ENCODE measurements at regions not wholly inside any gene's neighbourhood (a gene's known extent, or its start where the extent isn't known, plus 50 kb on each side); places are given as distances from the start of the nearest gene placed in this dataset.

GRCh38 chr10:91123261-91123660 is 97.2 kb upstream of the PCGF5 start:
- Mint-ChIP-seq H3K27ac (ENCODE audit: unreplicated experiment) (no peak overlapping the region), H3K4me1 (ENCODE audit: unreplicated experiment) (no peaks in the 10 kb centered on the region), H3K27me3 (ENCODE audit: unreplicated experiment) (peaks cover 19% of the 10 kb centered on the region), H3K4me3 (ENCODE audit: unreplicated experiment) (no peak overlapping the region), H3K9me3 (ENCODE audit: unreplicated experiment) (no peaks in the 10 kb centered on the region), H3K36me3 (ENCODE audit: unreplicated experiment) (no peaks in the 10 kb centered on the region)
- TF ChIP-seq CTCF (IDR thresholded peaks at IDR 0.05) = no peak
- DNase-seq (ENCODE audit: extremely low spot score, unreplicated experiment) = no peak

DNA sequence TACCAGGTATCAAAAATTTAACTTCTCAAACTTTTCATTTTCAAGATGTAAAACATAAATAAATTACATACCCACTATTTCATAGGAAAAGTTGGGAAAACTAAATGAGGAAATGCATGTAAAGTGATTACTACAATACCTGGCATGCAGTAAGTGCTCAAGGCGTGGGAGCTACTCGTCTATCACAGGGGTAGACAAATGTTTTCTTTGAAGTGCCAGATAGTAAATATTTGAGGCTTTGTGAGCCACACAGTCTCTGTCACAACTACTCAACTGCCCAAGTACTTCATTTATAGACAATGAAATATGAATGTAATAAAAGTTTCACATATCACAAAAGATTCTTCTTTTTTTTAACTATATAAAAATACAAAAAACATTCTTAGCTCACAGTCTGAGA is 96.4 kb upstream of the PCGF5 start:
- no peaks in the 10 kb centered on the region for H3K4me1 Mint-ChIP-seq (ENCODE audit: unreplicated experiment)
- no peak overlapping the region for H3K4me3 Mint-ChIP-seq (ENCODE audit: unreplicated experiment)
- no peak for DNase-seq (ENCODE audit: extremely low spot score, unreplicated experiment)
- no peak overlapping the region for H3K27ac Mint-ChIP-seq (ENCODE audit: unreplicated experiment)
- no peaks in the 10 kb centered on the region for H3K36me3 Mint-ChIP-seq (ENCODE audit: unreplicated experiment)
- no peaks in the 10 kb centered on the region for H3K9me3 Mint-ChIP-seq (ENCODE audit: unreplicated experiment)
- peaks cover 16% of the 10 kb centered on the region for H3K27me3 Mint-ChIP-seq (ENCODE audit: unreplicated experiment)
- no peak for TF ChIP-seq CTCF (IDR thresholded peaks at IDR 0.05)

DNA sequence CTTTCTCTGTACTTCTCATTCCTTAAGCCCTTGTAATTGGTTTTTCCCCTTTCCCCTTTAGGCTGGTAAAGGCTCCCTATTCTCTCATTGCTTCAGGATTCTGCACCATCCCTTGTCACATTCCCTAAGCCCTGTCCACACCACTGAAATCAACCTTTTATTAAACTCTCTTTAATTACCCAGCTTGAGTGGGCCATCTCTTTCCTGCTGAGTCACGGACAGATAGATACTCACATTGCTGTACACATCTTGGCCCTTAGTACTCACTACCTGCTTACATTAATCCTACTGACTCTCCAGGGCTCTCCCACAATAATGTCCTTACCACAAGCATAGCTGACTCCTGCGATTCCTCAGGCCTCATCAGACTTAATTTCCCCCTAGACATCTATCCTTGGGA is 94.0 kb upstream of the PCGF5 start:
- DNase-seq (ENCODE audit: extremely low spot score, unreplicated experiment) = no peak
- Mint-ChIP-seq H3K9me3 (ENCODE audit: unreplicated experiment) (no peaks in the 10 kb centered on the region), H3K36me3 (ENCODE audit: unreplicated experiment) (no peaks in the 10 kb centered on the region), H3K4me1 (ENCODE audit: unreplicated experiment) (no peaks in the 10 kb centered on the region), H3K27me3 (ENCODE audit: unreplicated experiment) (peaks cover 11% of the 10 kb centered on the region), H3K27ac (ENCODE audit: unreplicated experiment) (no peak overlapping the region), H3K4me3 (ENCODE audit: unreplicated experiment) (no peak overlapping the region)
- no peak for TF ChIP-seq CTCF (IDR thresholded peaks at IDR 0.05)

DNA sequence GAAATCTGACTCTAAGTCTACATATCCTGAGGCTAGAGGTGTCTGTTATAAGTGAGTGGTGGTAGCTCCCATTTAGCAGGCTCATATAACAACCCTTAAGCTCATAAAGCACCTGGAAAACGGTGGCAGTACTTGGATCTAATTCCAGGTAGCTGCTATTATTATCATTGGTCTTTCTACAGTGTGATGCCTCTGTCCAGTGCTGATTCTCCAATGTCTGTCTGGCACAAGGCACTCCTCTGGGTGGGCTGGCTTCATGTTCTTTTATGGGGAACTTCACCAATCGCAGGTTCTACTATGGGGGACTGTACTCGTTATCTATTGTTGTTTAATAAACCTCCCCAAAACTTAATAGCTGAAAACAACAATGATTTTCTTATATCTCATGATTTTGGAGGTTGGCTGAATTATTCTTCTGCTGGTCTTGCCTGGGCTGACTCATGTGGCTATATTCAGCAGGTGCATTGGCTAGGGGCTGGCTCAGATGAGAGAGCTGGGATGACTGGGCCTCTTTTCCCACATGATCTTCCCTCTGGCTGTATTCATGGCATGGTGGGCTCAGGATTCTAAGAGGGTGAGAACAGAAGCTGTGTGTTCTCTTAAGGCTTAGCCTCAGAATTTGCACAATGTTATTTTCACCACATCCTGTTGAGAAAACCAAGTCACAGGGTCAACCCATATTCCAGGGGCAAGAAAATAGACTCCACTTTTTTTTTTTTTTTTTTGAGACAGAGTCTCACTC is 93.0 kb upstream of the PCGF5 start:
- TF ChIP-seq CTCF (IDR thresholded peaks at IDR 0.05) = no peak
- H3K36me3 Mint-ChIP-seq (ENCODE audit: unreplicated experiment) = no peaks in the 10 kb centered on the region
- no peak overlapping the region for H3K27ac Mint-ChIP-seq (ENCODE audit: unreplicated experiment)
- no peak overlapping the region for H3K4me3 Mint-ChIP-seq (ENCODE audit: unreplicated experiment)
- H3K4me1 Mint-ChIP-seq (ENCODE audit: unreplicated experiment) = no peaks in the 10 kb centered on the region
- H3K27me3 Mint-ChIP-seq (ENCODE audit: unreplicated experiment) = peaks cover 11% of the 10 kb centered on the region
- DNase-seq (ENCODE audit: extremely low spot score, unreplicated experiment) = no peak
- no peaks in the 10 kb centered on the region for H3K9me3 Mint-ChIP-seq (ENCODE audit: unreplicated experiment)

DNA sequence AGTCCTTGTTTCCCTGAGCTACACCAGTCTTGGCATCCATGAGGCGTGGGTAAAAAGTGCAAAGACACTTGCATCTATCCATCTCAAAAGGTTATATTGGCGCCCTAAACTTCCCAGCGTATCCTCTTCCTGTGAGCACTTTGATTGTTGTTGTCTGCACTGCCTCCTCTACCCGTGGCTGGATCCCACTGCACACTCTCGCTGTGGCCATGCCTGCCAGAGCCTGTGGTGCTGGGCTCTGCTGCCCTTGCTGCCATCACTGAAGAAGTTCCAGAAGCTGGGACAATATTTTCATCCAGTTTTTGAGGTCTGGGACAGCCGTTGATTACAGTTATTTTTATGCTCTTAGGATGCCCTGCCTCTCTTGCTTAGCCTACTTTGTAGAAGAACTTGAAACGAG is 85.3 kb upstream of the PCGF5 start:
- Mint-ChIP-seq H3K27ac (ENCODE audit: unreplicated experiment) (no peak overlapping the region), H3K4me3 (ENCODE audit: unreplicated experiment) (no peak overlapping the region), H3K9me3 (ENCODE audit: unreplicated experiment) (no peaks in the 10 kb centered on the region), H3K36me3 (ENCODE audit: unreplicated experiment) (no peaks in the 10 kb centered on the region), H3K27me3 (ENCODE audit: unreplicated experiment) (peaks cover 17% of the 10 kb centered on the region), H3K4me1 (ENCODE audit: unreplicated experiment) (no peaks in the 10 kb centered on the region)
- DNase-seq (ENCODE audit: extremely low spot score, unreplicated experiment) = no peak
- TF ChIP-seq CTCF (IDR thresholded peaks at IDR 0.05) = no peak

Measured in osteocyte (in vitro differentiated cells).